Tibial nerve (tissue), 4 donors: ENCODE measurements at regions not wholly inside any gene's neighbourhood (a gene's known extent, or its start where the extent isn't known, plus 50 kb on each side); places are given as distances from the start of the nearest gene placed in this dataset.

ENCODE experiments used
- DNase-seq, 2 donors: peaks; one replicate each; pipeline ENCODE4 v3.0.0-alpha.2; 2019; ENCODE audit warnings: low spot score in 2 of 2
- H3K27ac ChIP-seq, 4 donors: fragments of 200-600 bp; sonication (generic) in 3 of 4; one replicate each; pipeline ENCODE4 v1.5.1; 2017 to 2019; ENCODE audit warnings: mild to moderate bottlenecking in 1 of 4
- H3K27me3 ChIP-seq, 2 donors: fragments of 200-600 bp; sonication (generic) in 1 of 2; one replicate each; pipeline versions ENCODE4 v1.5.1 to v1.6.0; 2017 to 2019
- H3K36me3 ChIP-seq, 3 donors: fragments of 200-600 bp; sonication (generic); one replicate each; pipeline ENCODE4 v1.5.1; 2018 to 2019
- H3K4me1 ChIP-seq, 4 donors: fragments of 200-600 bp; sonication (generic) in 3 of 4; one replicate each; pipeline ENCODE4 v1.5.1; 2017 to 2019
- H3K4me3 ChIP-seq, 4 donors: fragments of 200-600 bp; sonication (generic) in 3 of 4; one replicate each; pipeline ENCODE4 v1.5.1; 2017 to 2019; ENCODE audit warnings: mild to moderate bottlenecking in 1 of 4, moderate library complexity in 1 of 4
- H3K9me3 ChIP-seq, 4 donors: fragments of 200-600 bp; sonication (generic) in 3 of 4; one replicate each; pipeline ENCODE4 v1.5.1; 2017 to 2019
- EP300 ChIP-seq, 2 donors: sonication (generic); formaldehyde crosslinking; IDR thresholded peaks; one replicate each; pipeline ENCODE4 v1.6.1; 2017; ENCODE audit warnings: antibody characterized with exemption in 2 of 2, mild to moderate bottlenecking in 1 of 2
- POLR2A ChIP-seq, 2 donors: fragments of 450-650 bp; IDR thresholded peaks; one replicate each; pipeline ENCODE4 v1.6.1; 2017; ENCODE audit warnings: antibody characterized with exemption in 2 of 2, mild to moderate bottlenecking in 2 of 2, moderate library complexity in 2 of 2
- WGBS, 2 donors: methylation state at CpG; one replicate each; pipeline ENCODE4 v1.1.5; 2018; 5-methylcytosine and 5-hydroxymethylcytosine counted together
- TF ChIP-seq, protein P1 (sequence below), 5 experiments: fragments of 200-600 bp in 3 of 5; fragments of 450-650 bp in 2 of 5; sonication (generic) in 3 of 5; IDR thresholded peaks; one replicate each; pipeline ENCODE4 v1.5.1; 2016 to 2019; ENCODE audit warnings: antibody characterized with exemption in 5 of 5, mild to moderate bottlenecking in 3 of 5, moderate library complexity in 2 of 5

DNA sequence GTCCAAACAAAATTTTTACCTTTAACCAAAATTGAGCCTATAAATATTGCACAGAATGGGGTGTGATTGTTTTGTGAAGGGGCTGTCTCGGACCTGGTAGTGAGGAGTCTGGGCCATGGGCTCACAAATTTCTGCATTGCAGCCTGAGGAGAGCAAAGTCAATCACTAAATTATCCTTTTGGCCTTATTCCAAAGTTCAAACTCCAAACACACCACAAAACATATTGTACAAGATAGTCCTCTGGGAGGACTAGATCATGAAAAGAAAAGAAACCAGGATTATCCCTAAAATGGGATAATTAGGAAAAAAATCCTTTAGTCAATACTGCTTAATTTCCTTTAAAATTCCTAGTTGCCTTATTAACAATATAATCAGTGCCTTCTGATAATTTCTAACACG is 115.5 kb downstream of the BUB3 start:
- Histone ChIP-seq H3K27me3 (peaks cover 0 to 13% of the 10 kb centered on the region in 2 donors), H3K4me1 (no peaks in the 10 kb centered on the region), H3K36me3 (no peaks in the 10 kb centered on the region), H3K27ac (no peak overlapping the region), H3K9me3 (no peaks in the 10 kb centered on the region), H3K4me3 (no peak overlapping the region)
- 54 to 59% methylated on average over 2 of the region's 2 CpGs for WGBS, 2 donors
- DNase-seq: no peak
- TF ChIP-seq POLR2A (IDR thresholded peaks at IDR 0.05) (no peak), EP300 (IDR thresholded peaks at IDR 0.05) (no peak)
- TF ChIP-seq, protein P1, sequence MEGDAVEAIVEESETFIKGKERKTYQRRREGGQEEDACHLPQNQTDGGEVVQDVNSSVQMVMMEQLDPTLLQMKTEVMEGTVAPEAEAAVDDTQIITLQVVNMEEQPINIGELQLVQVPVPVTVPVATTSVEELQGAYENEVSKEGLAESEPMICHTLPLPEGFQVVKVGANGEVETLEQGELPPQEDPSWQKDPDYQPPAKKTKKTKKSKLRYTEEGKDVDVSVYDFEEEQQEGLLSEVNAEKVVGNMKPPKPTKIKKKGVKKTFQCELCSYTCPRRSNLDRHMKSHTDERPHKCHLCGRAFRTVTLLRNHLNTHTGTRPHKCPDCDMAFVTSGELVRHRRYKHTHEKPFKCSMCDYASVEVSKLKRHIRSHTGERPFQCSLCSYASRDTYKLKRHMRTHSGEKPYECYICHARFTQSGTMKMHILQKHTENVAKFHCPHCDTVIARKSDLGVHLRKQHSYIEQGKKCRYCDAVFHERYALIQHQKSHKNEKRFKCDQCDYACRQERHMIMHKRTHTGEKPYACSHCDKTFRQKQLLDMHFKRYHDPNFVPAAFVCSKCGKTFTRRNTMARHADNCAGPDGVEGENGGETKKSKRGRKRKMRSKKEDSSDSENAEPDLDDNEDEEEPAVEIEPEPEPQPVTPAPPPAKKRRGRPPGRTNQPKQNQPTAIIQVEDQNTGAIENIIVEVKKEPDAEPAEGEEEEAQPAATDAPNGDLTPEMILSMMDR (IDR thresholded peaks at IDR 0.05): no peak

- peaks cover 0 to 18% of the 10 kb centered on the region in 2 donors for H3K27me3 ChIP-seq
- DNase-seq: no peak
- no peaks in the 10 kb centered on the region for H3K4me1 ChIP-seq
- H3K36me3 ChIP-seq: no peaks in the 10 kb centered on the region
- no peaks in the 10 kb centered on the region for H3K9me3 ChIP-seq
- 61 to 62% methylated on average over 2 of the region's 2 CpGs for WGBS, 2 donors
- no peak overlapping the region for H3K4me3 ChIP-seq
- no peak overlapping the region for H3K27ac ChIP-seq
- no peak for TF ChIP-seq POLR2A (IDR thresholded peaks at IDR 0.05)
- TF ChIP-seq, protein P1 (IDR thresholded peaks at IDR 0.05): no peak
Measured at GRCh38 chr10:123270221-123270620, 116.0 kb downstream of the BUB3 start.

- H3K4me3 ChIP-seq: no peak overlapping the region
- peaks cover 0 to 3% (median 0%) of the 10 kb centered on the region in 4 donors for H3K9me3 ChIP-seq
- TF ChIP-seq, protein P1 (IDR thresholded peaks at IDR 0.05): no peak
- TF ChIP-seq POLR2A (IDR thresholded peaks at IDR 0.05): no peak
- no peak for TF ChIP-seq EP300 (IDR thresholded peaks at IDR 0.05)
- DNase-seq: no peak
- no peaks in the 10 kb centered on the region for H3K36me3 ChIP-seq
- no peaks in the 10 kb centered on the region for H3K4me1 ChIP-seq
- H3K27me3 ChIP-seq: peaks cover 0 to 23% of the 10 kb centered on the region in 2 donors
- 88 to 92% methylated on average over 4 of the region's 4 CpGs for WGBS, 2 donors
- no peak overlapping the region for H3K27ac ChIP-seq
Measured at GRCh38 chr10:123270806-123271205, 116.6 kb downstream of the BUB3 start.

GRCh38 chr10:123272171-123272570 is 118.0 kb downstream of the BUB3 start:
- TF ChIP-seq EP300 (IDR thresholded peaks at IDR 0.05) (no peak), POLR2A (IDR thresholded peaks at IDR 0.05) (no peak)
- TF ChIP-seq, protein P1 (IDR thresholded peaks at IDR 0.05): no peak
- H3K4me1 ChIP-seq: no peaks in the 10 kb centered on the region
- no peak overlapping the region for H3K4me3 ChIP-seq
- peaks cover 0 to 10% (median 0%) of the 10 kb centered on the region in 4 donors for H3K9me3 ChIP-seq
- no peak overlapping the region for H3K27ac ChIP-seq
- H3K36me3 ChIP-seq: no peaks in the 10 kb centered on the region
- DNase-seq: no peak
- 81 to 84% methylated on average over 4 of the region's 4 CpGs for WGBS, 2 donors
- H3K27me3 ChIP-seq: peaks cover 0 to 23% of the 10 kb centered on the region in 2 donors

DNA sequence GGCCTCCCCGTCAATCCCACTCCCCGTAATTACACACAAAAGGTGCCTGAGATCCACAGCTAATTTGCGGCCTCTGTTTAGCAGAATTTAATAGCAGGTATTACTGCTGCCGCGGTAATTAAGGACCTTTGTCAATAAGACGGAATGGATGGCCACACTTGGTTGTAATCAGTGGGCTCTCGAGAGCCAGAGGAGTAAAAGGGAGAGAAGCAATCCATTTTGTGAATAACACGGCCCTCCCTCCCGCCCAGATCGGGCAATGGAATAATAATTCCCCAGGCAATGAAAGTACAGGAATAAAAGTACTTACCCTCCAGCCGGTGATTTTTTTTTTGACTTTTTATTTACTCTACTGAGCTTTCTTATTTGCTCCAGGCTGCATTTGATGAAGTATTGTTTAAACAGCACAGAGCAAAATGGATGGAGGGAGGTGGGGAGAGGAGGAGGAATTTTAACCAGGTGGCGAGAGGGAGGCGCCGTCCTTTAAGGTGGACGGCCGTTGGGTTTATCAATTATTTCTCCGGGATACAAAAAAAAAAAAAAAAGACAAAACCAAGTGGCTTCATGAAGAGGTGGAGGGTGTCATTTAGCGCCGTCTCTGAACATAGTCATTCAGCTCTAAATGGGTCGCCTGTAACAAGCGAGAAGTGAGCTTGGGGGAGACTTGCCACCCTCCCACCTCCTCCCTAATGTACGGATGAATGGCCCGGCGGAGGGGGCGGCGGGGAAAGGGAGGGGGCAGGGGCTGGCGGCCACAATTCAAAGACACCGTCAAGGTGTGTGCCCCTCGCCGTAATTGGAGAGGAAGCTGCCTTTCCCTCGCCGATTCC is 120.3 kb downstream of the BUB3 start:
- peaks cover 0 to 23% of the 10 kb centered on the region in 2 donors for H3K27me3 ChIP-seq
- no peak overlapping the region for H3K27ac ChIP-seq
- TF ChIP-seq, protein P1 (IDR thresholded peaks at IDR 0.05): no peak
- TF ChIP-seq EP300 (IDR thresholded peaks at IDR 0.05): no peak
- TF ChIP-seq POLR2A (IDR thresholded peaks at IDR 0.05): no peak
- H3K9me3 ChIP-seq: peaks cover 0 to 10% (median 0%) of the 10 kb centered on the region in 4 donors
- H3K36me3 ChIP-seq: no peaks in the 10 kb centered on the region
- H3K4me1 ChIP-seq: no peaks in the 10 kb centered on the region
- no peak overlapping the region for H3K4me3 ChIP-seq
- no peak for DNase-seq
- 21% methylated on average over 32 of the region's 32 CpGs for WGBS, 2 donors
